ENCODE measurements at regions not wholly inside any gene's neighbourhood (a gene's known extent, or its start where the extent isn't known, plus 50 kb on each side); places are given as distances from the start of the nearest gene placed in this dataset.
"Not testable (repeated sequence)": the region's sequence is repeated elsewhere in the genome, so short reads cannot be mapped to it uniquely, and the experiment has no call there.

- DNase-seq (ENCODE audit: low read depth, low spot score) = no peak
Observed at GRCh38 chr21:18114810-18115209, 129.8 kb upstream of the CHODL start.

DNA sequence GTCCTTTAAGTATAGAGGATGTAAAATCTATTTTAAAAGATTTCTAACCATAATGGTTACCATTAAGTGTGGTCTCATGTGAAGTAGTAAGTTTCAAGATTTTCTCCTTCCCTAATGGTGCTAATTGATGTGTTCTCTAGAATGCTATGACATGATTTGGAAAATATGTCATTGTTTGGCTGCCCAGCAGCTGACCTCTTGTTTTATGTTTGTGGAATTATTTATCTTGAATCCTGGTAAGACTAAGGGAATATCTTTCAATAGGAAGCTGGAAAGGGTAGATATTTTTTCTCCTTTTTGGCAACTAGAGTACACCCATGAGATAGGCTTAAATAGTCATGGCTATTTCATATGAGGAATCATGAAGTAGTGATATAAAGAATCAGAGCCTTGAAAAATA, 139.8 kb upstream of the CHODL start:
- no peak for DNase-seq (ENCODE audit: low read depth, low spot score)

- not testable (repeated sequence) for DNase-seq (ENCODE audit: low read depth, low spot score)
Observed at GRCh38 chr21:18096413-18096812, 148.2 kb upstream of the CHODL start.

DNA sequence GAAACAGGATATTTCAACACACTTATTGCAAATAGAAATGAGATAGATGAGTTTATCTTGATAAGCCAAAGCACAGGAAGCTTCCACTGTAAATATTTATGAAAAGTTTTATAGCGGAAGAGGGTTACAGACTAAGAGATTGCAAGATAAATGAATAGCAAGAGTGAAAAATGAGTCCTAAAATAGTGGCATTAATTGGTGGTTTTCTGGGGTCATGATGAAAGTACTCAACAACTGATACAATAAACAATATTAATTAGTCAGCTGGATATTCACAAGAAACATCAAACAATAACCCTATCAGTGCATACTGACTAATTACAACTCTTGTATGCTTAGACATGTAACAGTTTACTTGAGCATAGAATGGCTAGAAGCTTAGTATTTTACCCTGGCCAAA, 154.8 kb upstream of the CHODL start:
- DNase-seq (ENCODE audit: low read depth, low spot score) = no peak

GRCh38 chr21:18070392-18070791, 174.2 kb upstream of the CHODL start:
- no peak for DNase-seq (ENCODE audit: low read depth, low spot score)

GRCh38 chr21:18069875-18070274, 174.8 kb upstream of the CHODL start:
- DNase-seq (ENCODE audit: low read depth, low spot score) = no peak

DNA sequence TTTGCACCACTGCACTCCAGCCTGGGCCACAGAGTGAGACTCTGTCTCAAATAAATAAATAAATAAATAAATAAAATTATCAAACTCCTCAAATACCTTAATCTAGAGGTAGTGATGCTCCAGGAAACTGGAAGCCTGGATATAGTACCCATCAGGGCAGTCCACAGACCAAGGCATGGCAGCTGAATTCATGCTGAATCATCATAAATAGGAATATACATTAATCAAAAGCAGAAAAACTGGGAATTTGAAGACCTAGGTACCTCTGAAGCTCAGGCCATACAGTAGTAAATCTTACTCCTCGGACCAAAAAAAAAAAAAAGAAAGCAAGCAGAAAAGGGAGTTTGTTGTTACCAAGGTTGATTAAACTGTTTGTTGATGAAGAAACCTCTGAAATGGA, 184.2 kb upstream of the CHODL start:
- DNase-seq (ENCODE audit: low read depth, low spot score) = no peak

- no peak for DNase-seq (ENCODE audit: low read depth, low spot score)
Observed at GRCh38 chr21:18058731-18059398, 185.8 kb upstream of the CHODL start.

- no peak for DNase-seq (ENCODE audit: low read depth, low spot score)
Observed at GRCh38 chr21:18053151-18053550, 191.5 kb upstream of the CHODL start.

DNA sequence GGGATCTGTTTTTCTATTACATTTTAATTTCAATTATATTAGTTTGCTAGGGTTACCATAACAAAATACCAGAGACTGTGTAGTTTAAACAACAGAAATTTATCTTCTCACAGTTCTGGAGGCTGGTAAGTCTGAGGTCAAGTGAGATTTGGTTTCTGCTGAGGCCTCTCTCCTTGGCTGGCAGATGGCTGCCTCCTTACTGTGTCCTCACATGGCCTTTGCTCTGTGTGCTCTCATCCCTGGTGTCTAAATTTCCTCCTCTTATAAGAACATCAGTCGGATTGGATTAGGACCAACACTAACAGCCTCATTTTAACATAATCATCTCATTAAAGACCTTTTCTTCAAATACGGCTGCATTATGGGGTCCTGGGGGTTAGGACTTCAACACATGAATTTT, 195.2 kb upstream of the CHODL start:
- DNase-seq (ENCODE audit: low read depth, low spot score) = no peak

- DNase-seq (ENCODE audit: low read depth, low spot score) = peak; percentile 29
Observed at GRCh38 chr21:18041012-18041411, 203.6 kb upstream of the CHODL start.

- DNase-seq (ENCODE audit: low read depth, low spot score) = no peak
Observed at GRCh38 chr21:18030248-18030647, 211.1 kb upstream of the C21orf91 start.

GRCh38 chr21:18026359-18026758, 207.2 kb upstream of the C21orf91 start:
- DNase-seq (ENCODE audit: low read depth, low spot score) = no peak

DNA sequence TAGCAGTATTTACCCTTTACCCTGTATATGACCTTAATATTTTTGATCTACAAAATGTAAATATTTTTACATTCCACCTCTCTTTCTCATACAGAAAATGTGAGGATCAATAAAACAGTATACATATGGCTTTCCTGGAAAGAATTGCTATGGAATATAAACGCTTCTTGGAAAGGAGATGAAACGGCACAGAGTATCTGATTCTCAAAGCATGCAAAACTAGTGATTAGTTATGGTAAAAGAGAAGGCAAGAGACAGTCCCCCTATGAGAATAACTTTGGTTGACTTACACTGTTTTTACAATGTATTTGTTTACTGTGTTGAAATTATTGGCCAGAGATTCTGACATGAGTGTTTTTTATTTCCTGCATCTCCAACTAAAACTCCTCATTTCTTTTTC, 204.6 kb upstream of the C21orf91 start:
- no peak for DNase-seq (ENCODE audit: low read depth, low spot score)

DNA sequence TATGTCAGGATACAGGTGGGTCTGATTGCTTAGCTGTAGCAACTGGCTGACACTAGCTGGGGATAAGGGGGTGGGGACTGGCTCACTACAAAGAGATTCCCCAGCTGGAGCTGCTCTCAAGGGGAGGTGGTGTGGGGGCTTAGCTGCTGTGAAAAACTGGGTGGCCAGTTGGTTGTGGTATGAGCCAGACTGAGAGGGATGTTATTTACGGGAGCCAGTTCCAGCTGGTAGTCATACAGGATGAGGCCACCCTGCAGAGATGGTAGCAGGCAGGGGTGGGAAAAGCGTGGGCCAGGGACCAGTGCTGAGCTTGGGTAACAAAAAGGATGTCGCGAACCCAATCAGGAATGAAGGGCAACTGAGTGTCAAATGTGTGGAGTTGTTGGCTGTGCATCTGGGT, 204.0 kb upstream of the C21orf91 start:
- no peak for DNase-seq (ENCODE audit: low read depth, low spot score)

DNA sequence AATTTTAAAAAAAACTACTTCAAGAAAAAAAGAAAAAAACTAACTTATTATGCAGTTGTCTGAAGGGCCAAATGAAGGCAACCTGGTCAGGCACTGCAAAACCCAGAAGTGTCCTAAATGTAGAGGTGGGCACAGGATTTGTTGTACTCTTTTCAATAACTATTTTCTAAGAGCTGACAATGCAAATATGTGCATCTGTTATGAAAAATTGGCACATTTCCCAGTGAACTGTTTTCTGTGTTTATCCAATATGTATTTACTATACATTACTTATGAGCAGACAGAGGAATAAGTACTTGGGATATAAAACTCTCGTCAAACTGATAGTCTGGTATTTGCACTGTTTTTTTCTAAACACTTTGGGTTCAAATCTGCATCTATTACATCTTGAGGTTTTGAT, 188.0 kb upstream of the C21orf91 start:
- no peak for DNase-seq (ENCODE audit: low read depth, low spot score)

GRCh38 chr21:18006691-18007090, 187.5 kb upstream of the C21orf91 start:
- DNase-seq (ENCODE audit: low read depth, low spot score) = no peak

GRCh38 chr21:18002393-18002792, 183.2 kb upstream of the C21orf91 start:
- DNase-seq (ENCODE audit: low read depth, low spot score) = no peak

DNA sequence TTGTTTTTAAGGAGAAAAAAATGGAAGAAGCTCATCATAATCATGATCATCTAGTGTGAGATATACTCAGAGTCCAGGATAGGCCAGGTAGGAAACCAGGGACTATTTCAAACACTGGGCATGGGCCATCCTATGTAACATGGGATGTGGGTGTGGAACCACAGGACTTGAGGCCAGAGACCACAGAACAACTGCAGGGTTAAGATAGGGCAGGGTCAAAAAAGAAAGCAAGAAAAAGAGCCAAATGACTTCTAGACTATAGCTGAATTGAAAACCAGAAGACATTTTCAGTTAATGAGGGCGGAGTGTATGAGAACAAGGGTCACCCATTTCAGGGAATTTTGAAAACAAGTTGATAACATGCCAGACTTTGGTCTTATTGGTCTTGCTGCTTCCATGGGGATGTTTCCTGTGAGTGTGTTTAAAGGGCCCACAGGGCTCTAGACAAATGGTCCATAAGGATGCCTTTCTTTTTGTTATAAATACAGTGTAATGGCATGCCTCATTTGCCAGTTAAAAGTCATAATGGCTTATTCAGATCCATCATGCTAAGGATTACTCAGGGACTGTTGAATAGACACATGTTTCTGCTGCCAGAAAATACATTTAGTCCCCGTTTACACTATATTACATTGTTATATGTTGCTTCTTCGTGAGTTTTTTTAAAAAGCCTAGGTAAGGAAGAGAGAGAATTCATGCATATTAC, 182.0 kb upstream of the C21orf91 start:
- DNase-seq (ENCODE audit: low read depth, low spot score) = no peak

DNA sequence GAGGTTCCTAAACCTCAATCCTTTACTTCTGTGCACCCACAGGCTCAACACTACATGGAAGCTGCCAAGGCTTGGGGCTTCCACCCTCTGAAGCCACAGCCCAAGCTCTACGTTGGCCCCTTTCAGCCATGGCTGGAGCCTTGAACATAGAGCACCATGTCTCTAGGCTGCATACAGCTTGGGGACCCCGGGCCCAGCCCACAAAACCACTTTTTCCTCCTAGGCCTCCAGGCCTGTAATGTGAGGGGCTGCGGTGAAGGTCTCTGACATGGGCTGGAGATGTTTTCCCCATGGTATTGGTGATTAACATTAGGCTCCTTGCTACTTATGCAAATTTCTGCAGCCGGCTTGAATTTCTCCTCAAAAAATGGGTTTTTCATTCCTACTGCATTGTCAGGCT, 179.4 kb upstream of the C21orf91 start:
- DNase-seq (ENCODE audit: low read depth, low spot score) = not testable (repeated sequence)

GRCh38 chr21:17989780-17990179, 170.6 kb upstream of the C21orf91 start:
- DNase-seq (ENCODE audit: low read depth, low spot score) = no peak

GRCh38 chr21:17988102-17988437, 168.9 kb upstream of the C21orf91 start:
- no peak for DNase-seq (ENCODE audit: low read depth, low spot score)

DNA sequence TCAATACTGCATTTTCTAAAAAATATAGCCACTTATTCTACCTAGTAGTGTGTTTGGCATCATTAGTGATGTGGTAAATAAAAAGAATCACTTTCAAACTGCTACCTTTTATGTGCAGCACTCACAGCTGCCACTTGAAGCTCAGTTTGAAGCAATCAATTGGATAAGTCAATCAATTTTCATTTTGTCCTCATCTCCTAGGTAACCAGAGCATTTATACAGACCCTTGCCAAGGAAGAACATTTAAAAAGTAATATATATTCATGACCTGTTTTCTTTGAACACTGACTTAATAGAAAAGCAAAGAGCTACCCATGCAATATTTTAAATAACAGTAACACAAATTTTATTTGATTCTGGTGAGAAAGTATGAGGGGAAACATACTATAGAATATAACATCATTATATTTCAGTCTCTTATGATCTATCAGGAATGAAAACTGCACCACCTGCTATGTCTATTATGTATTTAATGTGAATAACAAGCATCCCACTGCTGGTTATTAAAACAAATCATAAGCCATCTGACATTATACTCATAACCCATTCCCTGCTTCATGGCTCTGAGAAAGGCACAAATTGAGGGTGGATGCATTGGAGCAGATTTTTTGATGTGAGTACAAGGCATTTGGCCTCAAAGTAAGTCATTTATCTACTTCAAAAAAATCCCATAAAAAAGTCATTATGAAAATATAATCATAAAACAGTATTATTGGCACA, 168.4 kb upstream of the C21orf91 start:
- no peak for DNase-seq (ENCODE audit: low read depth, low spot score)

Measured in astrocyte of the hippocampus (primary cell).